HCT116 (cell line): ENCODE measurements at regions not wholly inside any gene's neighbourhood (a gene's known extent, or its start where the extent isn't known, plus 50 kb on each side); places are given as distances from the start of the nearest gene placed in this dataset.

Experiments used
- ATAC-seq: fragments of 200-7000 bp; cut with Tn5 transposase; 2 replicates; pipeline ENCODE4 v1.9.1; 2020; ENCODE audit warnings: mild to moderate bottlenecking, moderate library complexity
- BruUV-seq: library from RNA; stranded (reverse); fragments of 400-500 nt; replicated peaks from 2 replicates; lab custom pipeline; 2021; lab: Mats Ljungman, UMichigan
- CTCF ChIA-PET: fragments of 300-600 bp; sonication (Branson Sonifier 250); formaldehyde crosslinking; loops from one replicate; lab custom pipeline; 2021; ENCODE audit warnings: antibody characterized with exemption; lab: Charles Lee
- POLR2A ChIA-PET: fragments of 300-600, 350-600 bp; sonication (Branson Sonifier 250); formaldehyde crosslinking; loops from one replicate; lab custom pipeline; 2021; ENCODE audit warnings: antibody characterized with exemption; lab: Charles Lee
- RAD21 ChIA-PET, 2 experiments: fragments of 300-600 bp; sonication (Branson Sonifier 250); formaldehyde crosslinking; loops; one replicate each; lab custom pipeline; 2023; ENCODE audit warnings: low total read pairs in 2 of 2; ENCODE audit not compliant: uncharacterized antibody in 2 of 2, unreplicated experiment in 2 of 2, low non-redundant PET in 1 of 2; lab: Charles Lee
- DNase-seq: peaks from one replicate; pipeline ENCODE4 v3.0.0-alpha.2; 2010; ENCODE audit warnings: low read depth, low spot score
- H2AFZ ChIP-seq: fragments of 200-600 bp; shearing (Covaris generic), sonication (generic); 2 replicates; pipeline ENCODE4 v1.6.1; 2017; ENCODE audit warnings: low read depth, mixed run types, mixed read lengths, antibody characterized with exemption, low read length; ENCODE audit not compliant: poor library complexity, severe bottlenecking
- H3K27ac ChIP-seq: 2 replicates; pipeline ENCODE4 v1.5.1; 2012; ENCODE audit warnings: low read depth, low read length
- H3K27me3 ChIP-seq: fragments of 200-600 bp; sonication (generic); 2 replicates; pipeline ENCODE4 v1.6.1; 2016; ENCODE audit warnings: mixed run types, low read length, mixed read lengths; ENCODE audit not compliant: insufficient read depth
- H3K36me3 ChIP-seq, 2 experiments: fragments of 200-500 bp in 1 of 2; fragments of 200-600 bp in 1 of 2; sonication (Bioruptor generic) in 1 of 2; sonication (generic) in 1 of 2; 2 replicates each; pipeline versions ENCODE4 v1.5.1 to v1.6.1; 2014 to 2016; ENCODE audit warnings: low read length in 2 of 2, inconsistent platforms in 1 of 2, mixed read lengths in 1 of 2, mixed run types in 1 of 2; ENCODE audit not compliant: insufficient read depth in 2 of 2, control insufficient read depth in 1 of 2
- H3K4me1 ChIP-seq, 2 experiments: fragments of 200-600 bp in 1 of 2; sonication (generic) in 1 of 2; 2 replicates each; pipeline versions ENCODE4 v1.5.1 to v1.6.1; 2012 to 2017; ENCODE audit warnings: low read length in 2 of 2, inconsistent platforms in 1 of 2, mild to moderate bottlenecking in 1 of 2, mixed read lengths in 1 of 2, mixed run types in 1 of 2, moderate library complexity in 1 of 2; ENCODE audit not compliant: insufficient read depth in 2 of 2, control insufficient read depth in 1 of 2
- H3K4me2 ChIP-seq: fragments of 200-600 bp; sonication (generic); 2 replicates; pipeline ENCODE4 v1.6.1; 2017; ENCODE audit warnings: mixed run types, low read length, mixed read lengths
- H3K4me3 ChIP-seq, 2 experiments: fragments of 200-600 bp in 1 of 2; sonication (generic) in 1 of 2; replicated peaks in 1 of 2; 2 replicates each; pipeline ENCODE4 v1.5.1; 2011 to 2016; ENCODE audit warnings: low read length in 2 of 2, control low read depth in 1 of 2, low read depth in 1 of 2, mild to moderate bottlenecking in 1 of 2, mixed read lengths in 1 of 2, mixed run types in 1 of 2
- H3K79me2 ChIP-seq: fragments of 200-600 bp; sonication (generic); 2 replicates; pipeline ENCODE4 v1.6.1; 2017; ENCODE audit warnings: mild to moderate bottlenecking, mixed run types, low read length, moderate library complexity, mixed read lengths; ENCODE audit not compliant: insufficient read depth
- H3K9ac ChIP-seq: fragments of 200-600 bp; sonication (generic); 2 replicates; pipeline ENCODE4 v1.6.1; 2016; ENCODE audit warnings: low read length, mixed read lengths
- H3K9me2 ChIP-seq: fragments of 200-600 bp; sonication (generic), shearing (Covaris generic); 2 replicates; pipeline ENCODE4 v1.6.1; 2017; ENCODE audit warnings: mixed run types, mild to moderate bottlenecking, moderate library complexity; ENCODE audit not compliant: insufficient read depth
- H3K9me3 ChIP-seq, 2 experiments: fragments of 200-500 bp in 1 of 2; fragments of 200-600 bp in 1 of 2; sonication (Bioruptor generic) in 1 of 2; sonication (generic) in 1 of 2; 2 replicates each; pipeline ENCODE4 v1.6.1; 2014 to 2017; ENCODE audit warnings: low read length in 2 of 2, mixed read lengths in 2 of 2, inconsistent platforms in 1 of 2, low read depth in 1 of 2, mild to moderate bottlenecking in 1 of 2, mixed run types in 1 of 2, moderate library complexity in 1 of 2; ENCODE audit not compliant: control insufficient read depth in 1 of 2, insufficient read depth in 1 of 2
- H4K20me1 ChIP-seq: fragments of 200-600 bp; sonication (generic), shearing (Covaris generic); 2 replicates; pipeline ENCODE4 v1.6.1; 2017; ENCODE audit warnings: mixed run types, mild to moderate bottlenecking, moderate library complexity; ENCODE audit not compliant: insufficient read depth
- CTCF ChIP-seq, 3 experiments: fragments of 200-600 bp in 1 of 3; sonication (generic) in 1 of 3; IDR thresholded peaks in 2 of 3; conservative IDR thresholded peaks in 1 of 3; 2 replicates each; pipeline ENCODE4 v1.5.1; 2012 to 2017; ENCODE audit warnings: low read depth in 2 of 3, low read length in 2 of 3, antibody characterized with exemption in 1 of 3, borderline replicate concordance in 1 of 3, control low read depth in 1 of 3, mild to moderate bottlenecking in 1 of 3, mixed read lengths in 1 of 3, mixed run types in 1 of 3, moderate library complexity in 1 of 3; ENCODE audit not compliant: insufficient read depth in 1 of 3
- ELF1 ChIP-seq: IDR thresholded peaks from 2 replicates; pipeline ENCODE4 v1.6.1; 2012; ENCODE audit warnings: low read depth, borderline replicate concordance
- EZH2 ChIP-seq: fragments of 200-600 bp; sonication (generic); IDR thresholded peaks from 2 replicates; pipeline ENCODE4 v1.6.1; 2017; ENCODE audit warnings: antibody characterized with exemption, mixed run types
- EZH2phosphoT487 ChIP-seq: fragments of 200-600 bp; IDR thresholded peaks from 2 replicates; pipeline ENCODE4 v1.6.1; 2018; ENCODE audit warnings: antibody characterized with exemption, borderline replicate concordance
- JUND ChIP-seq: IDR thresholded peaks from 2 replicates; pipeline ENCODE4 v1.6.1; 2012
- MAX ChIP-seq: IDR thresholded peaks from 2 replicates; pipeline ENCODE4 v1.6.1; 2012
- POLR2A ChIP-seq: IDR thresholded peaks from 2 replicates; pipeline ENCODE4 v1.7.0; 2011; ENCODE audit warnings: borderline replicate concordance; ENCODE audit not compliant: insufficient read depth, insufficient read length; ENCODE audit errors: extremely low read depth
- POLR2AphosphoS5 ChIP-seq: IDR thresholded peaks from 2 replicates; pipeline ENCODE4 v1.6.1; 2011; ENCODE audit warnings: mild to moderate bottlenecking, low read depth, low read length, moderate library complexity
- RAD21 ChIP-seq: IDR thresholded peaks from 2 replicates; pipeline ENCODE4 v1.6.1; 2012; ENCODE audit warnings: low read depth, mild to moderate bottlenecking
- REST ChIP-seq: IDR thresholded peaks from 2 replicates; pipeline ENCODE4 v1.6.1; 2012; ENCODE audit warnings: low read depth
- TCF7L2 ChIP-seq: IDR thresholded peaks from 2 replicates; pipeline ENCODE4 v1.7.0; 2011; ENCODE audit warnings: borderline replicate concordance, inconsistent platforms; ENCODE audit not compliant: insufficient read depth, insufficient read length; ENCODE audit errors: extremely low read depth
- intact Hi-C: fragments of 100-400 bp; cut with micrococcal nuclease; formaldehyde crosslinking; loops from 2 replicates; pipeline ENCODE4 v1.10.0; 2022

GRCh38 chr7:68421712-68422111, 1176.6 kb upstream of the AUTS2 start:
- no peak for ATAC-seq
- Histone ChIP-seq H3K4me2 (no peak overlapping the region), H3K27me3 (no peaks in the 10 kb centered on the region), H3K79me2 (no peaks in the 10 kb centered on the region), H3K9ac (no peak overlapping the region), H3K9me2 (no peaks in the 10 kb centered on the region), H3K9me3 (peaks cover 0 to 16% of the 10 kb centered on the region in 2 experiments; a peak in 2 of 4 replicates), H4K20me1 (no peaks in the 10 kb centered on the region), H2AFZ (no peak overlapping the region), H3K36me3 (no peaks in the 10 kb centered on the region), H3K4me3 (no peak overlapping the region), H3K4me1 (no peaks in the 10 kb centered on the region)
- no TSS peak for BruUV-seq
- intact Hi-C loops: no loop called here
- DNase-seq: no peak
- ChIA-PET RAD21 (no interaction called here), CTCF (no interaction called here)
- TF ChIP-seq MAX (no peak), POLR2AphosphoS5 (no peak), REST (no peak), TCF7L2 (no peak), JUND (no peak), POLR2A (no peak), EZH2 (no peak), RAD21 (no peak), ELF1 (no peak), EZH2phosphoT487 (no peak), CTCF (IDR thresholded peaks at IDR 0.05 in 2 of 3, conservative IDR thresholded peaks at IDR 0.05 in 1 of 3; ENCODE audit: borderline replicate concordance in 1 of 3, insufficient read depth in 1 of 3, low read depth in 2 of 3, low read length in 2 of 3) (no peak)
- TF ChIP-seq, all 23 proteins: peak for 0
- H3K27ac ChIP-seq: no peak overlapping the region
- POLR2A ChIA-PET: no interaction called here
